HG03469 (cell line): ENCODE measurements at regions not wholly inside any gene's neighbourhood (a gene's known extent, or its start where the extent isn't known, plus 50 kb on each side); places are given as distances from the start of the nearest gene placed in this dataset.
A peak's percentile ranks its signal among the peaks of the same experiment; 100 is the strongest.

Source experiments
- ATAC-seq: cut with Tn5 transposase; IDR thresholded peaks from one replicate; pipeline ENCODE4 v1.9.1; 2021; ENCODE audit warnings: mild to moderate bottlenecking, moderate library complexity, moderate number of reproducible peaks; ENCODE audit not compliant: unreplicated experiment

- no peak for ATAC-seq
Observed at GRCh38 chr13:62088165-62088564, 672.5 kb upstream of the PCDH20 start.

- ATAC-seq: no peak
Observed at GRCh38 chr13:62087124-62087523, 671.5 kb upstream of the PCDH20 start.

GRCh38 chr13:62085337-62086229 lies 669.9 kb upstream of the PCDH20 start:
- ATAC-seq: no peak

- no peak for ATAC-seq
Observed at GRCh38 chr13:62084728-62085127, 669.1 kb upstream of the PCDH20 start.

GRCh38 chr13:62067821-62068220 lies 652.2 kb upstream of the PCDH20 start:
- no peak for ATAC-seq

DNA sequence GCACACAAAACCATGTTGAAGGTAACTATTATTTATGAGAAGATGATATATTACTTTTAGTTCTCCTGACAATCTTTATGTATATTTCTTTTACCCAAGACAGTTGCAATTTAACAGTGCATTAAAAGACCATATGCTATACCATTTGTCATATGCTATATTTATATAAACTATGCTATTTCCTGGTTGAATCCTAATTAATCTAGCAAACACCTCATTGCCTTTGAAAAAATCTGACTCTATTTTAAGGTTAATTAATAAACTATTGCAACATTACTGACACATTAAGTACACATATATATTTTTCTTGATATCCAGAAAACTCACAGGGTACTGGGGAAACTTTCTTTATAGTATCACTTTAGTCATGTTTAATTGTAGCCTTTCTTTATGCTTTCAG lies 649.4 kb upstream of the PCDH20 start:
- ATAC-seq: no peak

GRCh38 chr13:62061751-62062150 lies 646.1 kb upstream of the PCDH20 start:
- ATAC-seq: no peak

DNA sequence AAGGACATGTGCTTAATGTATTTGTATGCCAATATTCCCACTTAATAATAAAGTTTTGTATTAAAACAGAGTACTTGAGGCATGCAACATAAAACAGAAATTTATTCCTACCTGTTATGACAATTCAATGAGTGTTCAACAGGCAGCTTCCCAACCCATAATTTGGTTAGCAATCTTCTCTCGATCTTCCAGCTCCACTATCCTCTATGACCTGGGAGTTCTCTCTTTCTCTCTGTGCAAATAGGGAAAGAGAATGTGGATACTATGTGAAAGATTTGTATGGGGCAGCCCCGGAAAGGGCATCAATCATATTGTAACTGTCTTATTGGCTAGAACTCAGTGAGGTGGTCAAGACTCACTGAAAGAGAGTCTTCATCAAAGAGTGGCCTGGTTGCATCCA lies 644.9 kb upstream of the PCDH20 start:
- ATAC-seq: no peak

DNA sequence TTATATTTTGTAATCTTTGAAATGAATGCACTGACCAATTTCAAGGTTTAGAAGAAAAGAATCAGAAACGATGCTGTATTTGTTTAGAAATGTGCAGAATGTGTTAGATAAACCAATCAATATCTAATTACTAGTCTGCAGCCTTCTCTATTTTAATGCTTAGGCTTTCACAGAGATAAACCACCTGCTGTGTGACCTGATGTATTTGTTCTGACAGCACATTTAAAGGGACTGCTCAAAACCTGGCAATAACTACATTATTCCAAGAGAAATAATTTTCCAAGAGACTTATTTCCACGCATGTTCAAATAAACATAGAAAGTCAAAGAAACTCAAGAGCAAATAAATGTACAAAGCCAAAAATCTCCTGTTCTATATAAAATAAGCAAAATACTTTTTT lies 641.6 kb upstream of the PCDH20 start:
- no peak for ATAC-seq

GRCh38 chr13:62049992-62050391 lies 634.3 kb upstream of the PCDH20 start:
- ATAC-seq: no peak

DNA sequence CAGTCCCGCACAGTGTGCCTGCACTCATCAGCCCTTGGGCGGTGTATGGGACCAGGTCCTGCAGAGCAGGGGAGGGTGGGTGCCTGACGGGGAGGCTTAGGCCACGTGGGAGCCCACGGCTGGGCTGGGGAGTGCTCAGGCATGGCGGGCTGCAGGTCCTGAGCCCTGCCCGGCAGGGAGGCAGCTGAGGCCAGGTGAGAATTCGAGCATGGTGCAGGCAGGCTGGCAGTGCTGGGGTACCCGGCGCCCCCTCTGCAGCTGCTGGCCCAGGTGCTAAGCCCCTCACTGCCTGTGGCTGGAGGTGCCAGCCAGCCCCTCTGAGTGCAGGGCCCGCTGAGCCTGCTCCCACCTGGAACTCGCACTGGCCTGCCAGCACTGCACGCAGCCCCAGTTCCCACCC lies 630.9 kb upstream of the PCDH20 start:
- no peak for ATAC-seq

GRCh38 chr13:62043600-62043999 lies 628.0 kb upstream of the PCDH20 start:
- no peak for ATAC-seq

DNA sequence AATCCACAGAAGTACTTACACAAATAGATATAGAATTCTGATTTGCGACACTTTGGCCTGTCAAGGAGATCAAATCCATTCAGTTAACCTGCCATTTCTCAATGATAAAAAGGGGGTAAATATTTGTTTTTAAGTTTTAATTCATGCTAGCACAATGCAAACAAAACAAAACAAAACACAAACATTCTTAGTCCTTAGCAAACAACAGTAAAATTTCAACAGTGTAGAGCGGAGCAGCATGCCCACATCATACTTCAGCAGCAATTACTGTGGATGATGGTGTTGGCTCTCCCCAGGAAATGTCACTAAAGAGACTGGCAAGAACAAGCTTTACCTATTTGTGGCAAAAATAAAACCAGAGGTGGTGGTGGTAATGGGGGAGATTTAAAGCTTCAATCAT lies 625.2 kb upstream of the PCDH20 start:
- ATAC-seq: no peak

- no peak for ATAC-seq
Observed at GRCh38 chr13:62040078-62040477, 624.4 kb upstream of the PCDH20 start.

GRCh38 chr13:62038214-62038613 lies 622.6 kb upstream of the PCDH20 start:
- peak; percentile 62 for ATAC-seq

- no peak for ATAC-seq
Observed at GRCh38 chr13:62035981-62036380, 620.3 kb upstream of the PCDH20 start.

DNA sequence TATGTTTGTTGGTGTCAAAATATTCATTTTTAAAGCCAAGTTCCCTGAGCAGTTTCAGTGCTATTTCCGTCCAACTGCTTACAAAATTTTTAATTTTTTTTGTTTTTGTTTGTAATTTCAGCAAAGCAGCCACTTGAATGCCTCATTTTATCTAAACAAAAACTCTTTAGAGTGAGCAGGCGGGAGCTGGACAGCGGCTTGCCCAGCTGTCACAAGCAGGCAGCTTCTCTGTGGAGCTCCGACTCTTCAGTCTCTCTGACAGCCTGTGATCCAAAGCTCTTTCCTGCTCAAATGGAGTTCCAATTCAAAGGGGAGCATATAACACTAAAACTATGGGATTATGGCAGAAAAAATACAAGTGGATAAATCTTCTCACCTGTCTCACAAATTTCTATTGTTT lies 618.3 kb upstream of the PCDH20 start:
- ATAC-seq: no peak

- ATAC-seq: no peak
Observed at GRCh38 chr13:62022369-62022768, 606.7 kb upstream of the PCDH20 start.

DNA sequence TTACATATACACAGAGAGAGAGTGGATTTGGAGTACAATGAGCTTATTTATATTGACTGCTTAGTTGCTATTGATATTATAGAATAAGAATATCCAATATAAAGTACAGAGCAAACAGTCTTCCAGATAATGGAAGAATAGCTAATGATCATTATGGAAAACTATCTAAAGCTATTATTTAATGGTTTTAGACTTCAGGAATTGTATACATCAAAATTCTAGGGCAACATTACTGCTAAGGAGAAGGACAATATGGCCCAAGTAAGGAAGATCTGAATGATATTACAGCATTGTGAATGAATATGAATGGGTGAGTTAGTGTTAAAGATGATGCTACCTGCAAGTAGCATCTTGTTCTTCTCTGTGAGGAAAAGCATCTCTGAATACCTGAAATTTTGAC lies 604.2 kb upstream of the PCDH20 start:
- ATAC-seq: no peak

GRCh38 chr13:62014299-62014698 lies 598.6 kb upstream of the PCDH20 start:
- ATAC-seq: no peak

GRCh38 chr13:62003452-62003851 lies 587.8 kb upstream of the PCDH20 start:
- no peak for ATAC-seq

- no peak for ATAC-seq
Observed at GRCh38 chr13:61994174-61994573, 578.5 kb upstream of the PCDH20 start.

- no peak for ATAC-seq
Observed at GRCh38 chr13:61989978-61990377, 574.3 kb upstream of the PCDH20 start.
